GM21423 (cell line): ENCODE measurements at regions not wholly inside any gene's neighbourhood (a gene's known extent, or its start where the extent isn't known, plus 50 kb on each side); places are given as distances from the start of the nearest gene placed in this dataset.

Experiments
- ATAC-seq: cut with Tn5 transposase; IDR thresholded peaks from one replicate; pipeline ENCODE4 v1.9.1; 2021; ENCODE audit warnings: mild to moderate bottlenecking, moderate library complexity; ENCODE audit not compliant: unreplicated experiment

GRCh38 chr14:81668626-81669274, 135.1 kb upstream of the SEL1L start:
- ATAC-seq: no peak

- ATAC-seq: no peak
These were observed 135.7 kb upstream of the SEL1L start for GRCh38 chr14:81669308-81669707.

GRCh38 chr14:81673930-81674329, 140.3 kb upstream of the SEL1L start:
- ATAC-seq: no peak

- no peak for ATAC-seq
These were observed 142.7 kb upstream of the SEL1L start for GRCh38 chr14:81676395-81676794.

- ATAC-seq: no peak
These were observed 143.2 kb upstream of the SEL1L start for GRCh38 chr14:81676879-81677278.

GRCh38 chr14:81677736-81678135, 144.1 kb upstream of the SEL1L start:
- no peak for ATAC-seq

GRCh38 chr14:81679226-81679625, 145.6 kb upstream of the SEL1L start:
- ATAC-seq: no peak

GRCh38 chr14:81681541-81681940, 147.9 kb upstream of the SEL1L start:
- no peak for ATAC-seq

GRCh38 chr14:81682134-81682533, 148.5 kb upstream of the SEL1L start:
- ATAC-seq: no peak

- no peak for ATAC-seq
These were observed 149.0 kb upstream of the SEL1L start for GRCh38 chr14:81682701-81683100.

GRCh38 chr14:81684696-81685095, 151.0 kb upstream of the SEL1L start:
- no peak for ATAC-seq

GRCh38 chr14:81686512-81686911, 152.9 kb upstream of the SEL1L start:
- no peak for ATAC-seq

GRCh38 chr14:81691931-81692330, 158.3 kb upstream of the SEL1L start:
- no peak for ATAC-seq

GRCh38 chr14:81694419-81694818, 160.8 kb upstream of the SEL1L start:
- no peak for ATAC-seq

- no peak for ATAC-seq
These were observed 176.0 kb upstream of the SEL1L start for GRCh38 chr14:81709681-81710080.

- peak; percentile 52 for ATAC-seq
These were observed 176.7 kb upstream of the SEL1L start for GRCh38 chr14:81710232-81710845.

- no peak for ATAC-seq
These were observed 182.1 kb upstream of the SEL1L start for GRCh38 chr14:81715731-81716130.

- ATAC-seq: no peak
These were observed 183.3 kb upstream of the SEL1L start for GRCh38 chr14:81716953-81717352.

GRCh38 chr14:81723956-81724355, 190.3 kb upstream of the SEL1L start:
- ATAC-seq: no peak

- no peak for ATAC-seq
These were observed 193.6 kb upstream of the SEL1L start for GRCh38 chr14:81727218-81727617.

GRCh38 chr14:81728447-81728846, 194.8 kb upstream of the SEL1L start:
- ATAC-seq: no peak

- no peak for ATAC-seq
These were observed 196.0 kb upstream of the SEL1L start for GRCh38 chr14:81729622-81730021.

- ATAC-seq: no peak
These were observed 204.3 kb upstream of the SEL1L start for GRCh38 chr14:81737938-81738337.
